LNCaP clone FGC (cell line): ENCODE measurements at regions not wholly inside any gene's neighbourhood (a gene's known extent, or its start where the extent isn't known, plus 50 kb on each side); places are given as distances from the start of the nearest gene placed in this dataset.

Experiments used
- DNase-seq: peaks from one replicate; pipeline ENCODE4 v3.0.0-alpha.2; 2011; ENCODE audit warnings: low read depth
- H3K4me3 ChIP-seq: 2 replicates; pipeline ENCODE4 v1.5.1; 2011; ENCODE audit warnings: mild to moderate bottlenecking, low read depth, low read length, control low read depth
- TF ChIP-seq, protein P1 (sequence below): IDR thresholded peaks from 2 replicates; pipeline ENCODE4 v1.5.1; 2012; ENCODE audit warnings: mild to moderate bottlenecking; ENCODE audit not compliant: control insufficient read depth, insufficient read depth; ENCODE audit errors: extremely low read depth

DNA sequence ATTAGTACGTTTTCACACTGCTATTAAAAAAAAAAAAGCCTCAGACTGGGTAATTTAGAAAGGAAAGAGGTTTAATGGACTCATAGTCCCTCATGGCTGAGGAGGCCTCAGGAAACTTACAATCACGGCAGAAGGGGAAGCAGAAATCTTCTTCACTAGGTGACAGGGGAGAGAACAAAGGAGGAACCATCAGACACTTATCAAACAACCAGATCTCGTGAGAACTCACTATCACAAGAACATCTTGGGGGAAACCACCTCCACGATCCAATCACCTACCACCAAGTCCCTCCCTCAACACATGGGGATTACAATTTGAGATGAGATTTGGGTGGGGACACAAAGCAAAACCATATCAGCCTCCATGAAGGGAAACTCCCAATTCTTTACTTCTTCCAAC lies 85.2 kb upstream of the MAFB start:
- no peak for DNase-seq
- no peak overlapping the region for H3K4me3 ChIP-seq
- TF ChIP-seq, protein P1, sequence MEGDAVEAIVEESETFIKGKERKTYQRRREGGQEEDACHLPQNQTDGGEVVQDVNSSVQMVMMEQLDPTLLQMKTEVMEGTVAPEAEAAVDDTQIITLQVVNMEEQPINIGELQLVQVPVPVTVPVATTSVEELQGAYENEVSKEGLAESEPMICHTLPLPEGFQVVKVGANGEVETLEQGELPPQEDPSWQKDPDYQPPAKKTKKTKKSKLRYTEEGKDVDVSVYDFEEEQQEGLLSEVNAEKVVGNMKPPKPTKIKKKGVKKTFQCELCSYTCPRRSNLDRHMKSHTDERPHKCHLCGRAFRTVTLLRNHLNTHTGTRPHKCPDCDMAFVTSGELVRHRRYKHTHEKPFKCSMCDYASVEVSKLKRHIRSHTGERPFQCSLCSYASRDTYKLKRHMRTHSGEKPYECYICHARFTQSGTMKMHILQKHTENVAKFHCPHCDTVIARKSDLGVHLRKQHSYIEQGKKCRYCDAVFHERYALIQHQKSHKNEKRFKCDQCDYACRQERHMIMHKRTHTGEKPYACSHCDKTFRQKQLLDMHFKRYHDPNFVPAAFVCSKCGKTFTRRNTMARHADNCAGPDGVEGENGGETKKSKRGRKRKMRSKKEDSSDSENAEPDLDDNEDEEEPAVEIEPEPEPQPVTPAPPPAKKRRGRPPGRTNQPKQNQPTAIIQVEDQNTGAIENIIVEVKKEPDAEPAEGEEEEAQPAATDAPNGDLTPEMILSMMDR: no peak

DNA sequence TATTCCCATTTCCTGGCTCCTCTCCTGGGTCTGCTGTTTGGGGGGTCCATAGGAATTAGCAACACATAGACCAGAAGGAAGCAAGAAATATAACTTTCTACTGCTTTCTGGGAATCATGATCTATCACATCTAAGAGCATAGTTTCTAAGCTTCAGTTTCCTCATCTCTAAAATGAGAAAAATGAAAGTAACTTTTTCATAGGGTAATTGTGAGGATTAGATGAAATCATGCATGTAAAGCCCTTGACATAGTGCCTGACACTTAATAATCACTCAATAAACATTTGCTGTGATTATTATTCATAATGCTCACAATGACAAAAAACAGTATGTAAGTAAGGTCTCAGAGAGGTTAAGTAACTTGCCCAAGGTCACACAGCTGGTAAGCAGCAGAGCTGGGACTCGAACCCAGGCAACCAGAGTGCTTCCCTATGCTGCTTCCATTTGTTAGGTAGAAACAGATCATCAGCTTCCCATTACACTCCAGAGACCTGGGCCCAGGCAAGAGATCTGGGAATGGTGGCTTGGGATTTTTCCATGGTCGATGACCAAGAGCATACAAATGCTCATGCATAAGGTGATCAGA lies 86.6 kb upstream of the MAFB start:
- TF ChIP-seq, protein P1: no peak
- no peak for DNase-seq
- H3K4me3 ChIP-seq: no peak overlapping the region

DNA sequence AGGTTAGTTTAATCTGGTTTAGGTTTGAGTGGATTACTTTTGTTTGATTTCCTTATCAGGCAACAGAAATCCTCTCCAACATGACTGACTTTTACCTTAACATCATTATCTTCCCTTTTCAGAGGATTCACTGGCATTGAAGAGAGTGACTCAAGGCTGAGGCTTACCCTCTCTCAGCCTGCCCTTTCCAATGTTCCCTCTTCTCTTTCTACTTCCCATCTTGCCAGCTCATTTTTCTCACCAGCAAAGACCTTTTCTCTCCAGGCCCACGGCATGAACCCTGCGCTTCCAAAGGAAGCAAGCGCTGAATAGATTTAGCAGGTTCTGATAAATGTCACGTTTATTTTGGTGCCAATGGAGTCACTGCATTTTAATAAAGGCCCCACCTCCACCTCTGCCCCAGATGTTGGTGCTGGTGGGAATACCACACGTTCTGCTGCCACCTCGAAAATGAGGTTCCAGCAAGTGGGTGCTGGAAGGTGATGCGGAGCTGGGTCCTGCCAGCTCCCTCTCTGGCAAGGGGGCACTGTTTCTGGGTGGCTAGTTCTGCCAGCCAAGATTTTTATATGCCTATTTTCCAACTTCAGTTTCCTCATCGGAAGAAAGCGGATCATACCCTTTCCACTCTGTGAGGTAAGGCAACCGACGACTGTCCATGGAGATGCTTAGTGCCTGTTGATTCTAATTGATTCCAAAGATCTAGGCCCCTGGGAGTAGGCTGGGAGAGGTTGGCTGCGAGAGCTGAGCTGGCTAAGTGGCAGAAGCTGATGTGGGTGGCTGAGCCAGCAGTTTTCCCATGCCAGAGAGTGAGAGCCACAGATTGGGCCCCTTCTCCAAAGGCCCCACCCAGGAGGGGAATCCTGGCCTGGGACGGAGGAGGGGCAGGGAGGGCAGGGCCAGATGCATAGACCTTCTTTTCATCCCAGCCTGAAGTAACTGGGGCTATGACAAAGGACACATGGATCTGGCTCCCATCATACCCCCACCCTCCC lies 87.7 kb upstream of the MAFB start:
- TF ChIP-seq, protein P1: no peak
- DNase-seq: no peak
- no peak overlapping the region for H3K4me3 ChIP-seq

DNA sequence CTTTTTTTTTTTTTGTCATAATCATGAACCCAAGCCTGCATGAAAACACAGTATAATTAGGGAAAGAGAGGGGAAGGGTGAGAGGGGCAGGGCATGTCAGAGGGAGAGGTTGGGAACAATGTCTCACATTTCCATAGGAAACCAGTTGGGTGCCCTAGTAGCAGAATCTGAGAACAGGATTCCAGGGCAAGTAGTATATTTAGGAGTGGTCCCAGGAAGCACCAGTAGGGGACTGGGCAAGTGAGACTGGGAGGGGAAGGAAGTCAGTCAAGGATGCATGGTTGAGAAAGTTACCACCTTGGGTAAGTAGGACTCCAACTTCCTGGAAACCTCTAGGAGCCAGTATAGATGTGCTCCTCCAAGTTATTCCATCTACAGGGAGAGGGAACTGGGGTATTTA lies 88.6 kb upstream of the MAFB start:
- TF ChIP-seq, protein P1: no peak
- no peak overlapping the region for H3K4me3 ChIP-seq
- no peak for DNase-seq

DNA sequence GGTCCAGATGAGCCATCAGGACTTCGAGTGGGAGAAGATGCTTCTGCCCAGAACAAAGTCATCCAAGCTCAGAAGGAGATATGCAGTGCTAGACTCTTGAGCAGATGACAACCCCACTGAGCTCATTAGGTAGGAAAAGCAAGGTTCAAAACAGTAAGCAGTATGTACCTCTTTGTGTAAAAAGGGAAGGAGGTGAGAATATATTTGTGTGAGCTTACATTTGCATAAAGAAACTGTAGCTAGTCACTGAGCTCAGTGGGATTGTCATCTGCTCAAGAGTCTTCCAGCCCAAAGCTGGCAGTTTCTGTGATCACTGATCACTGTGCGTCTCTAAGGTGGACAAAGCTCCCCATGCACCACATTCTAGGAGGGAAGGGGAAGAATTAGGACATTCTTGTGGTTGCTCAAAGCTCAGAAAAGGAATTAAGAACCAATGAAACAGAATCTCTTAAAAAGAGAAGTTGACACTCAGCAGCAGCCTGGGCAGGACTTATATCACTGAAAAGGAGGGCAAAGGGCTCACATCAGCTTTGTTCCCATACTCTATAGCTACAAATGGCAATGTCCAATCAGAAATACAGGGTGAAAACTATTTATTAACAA lies 90.0 kb upstream of the MAFB start:
- TF ChIP-seq, protein P1: no peak
- DNase-seq: no peak
- H3K4me3 ChIP-seq: no peak overlapping the region

DNA sequence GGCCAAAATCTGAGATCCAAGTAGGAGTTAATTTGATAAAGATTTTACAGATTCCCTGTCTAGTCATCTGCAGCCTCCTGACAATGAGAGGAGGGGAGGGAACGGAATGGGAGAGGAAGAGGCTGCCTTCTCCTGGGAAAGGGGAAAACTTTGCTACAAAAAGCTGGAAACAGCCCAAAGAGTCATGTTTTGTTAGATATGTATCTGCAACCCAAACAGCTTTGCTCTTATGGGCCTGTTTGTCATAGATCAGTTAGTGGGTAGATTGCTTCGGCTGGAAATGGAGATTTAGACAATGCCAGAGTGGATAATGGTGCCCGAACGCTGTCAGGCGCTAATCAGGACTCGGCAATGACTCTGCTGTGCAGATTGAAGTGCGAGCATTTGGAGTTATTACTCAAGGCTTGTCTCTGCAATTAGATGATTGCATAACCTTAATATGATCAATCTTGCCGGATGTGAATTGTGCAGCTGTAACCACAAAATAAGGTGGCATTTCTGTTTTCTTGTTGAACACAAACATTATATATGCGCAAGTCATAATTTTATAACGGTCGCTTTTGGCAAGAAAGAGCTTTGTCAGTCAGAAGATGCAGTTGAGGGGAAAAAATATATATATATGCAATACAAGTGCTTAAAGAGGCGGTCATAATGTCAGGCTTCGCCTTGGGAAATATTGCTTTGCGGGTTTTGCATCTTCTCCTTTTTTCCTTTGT lies 92.4 kb upstream of the MAFB start:
- TF ChIP-seq, protein P1: no peak
- DNase-seq: no peak
- no peak overlapping the region for H3K4me3 ChIP-seq
